C4-2B (cell line): ENCODE measurements at regions not wholly inside any gene's neighbourhood (a gene's known extent, or its start where the extent isn't known, plus 50 kb on each side); places are given as distances from the start of the nearest gene placed in this dataset.

Source experiments
- ZFX ChIP-seq: fragments of 450-650 bp; IDR thresholded peaks from 2 replicates; pipeline ENCODE4 v1.6.1; 2017
- TF ChIP-seq, protein P1 (sequence below): fragments of 450-650 bp; conservative IDR thresholded peaks from 2 replicates; pipeline ENCODE4 v1.5.1; 2017; ENCODE audit warnings: mild to moderate bottlenecking

- TF ChIP-seq, protein P1, sequence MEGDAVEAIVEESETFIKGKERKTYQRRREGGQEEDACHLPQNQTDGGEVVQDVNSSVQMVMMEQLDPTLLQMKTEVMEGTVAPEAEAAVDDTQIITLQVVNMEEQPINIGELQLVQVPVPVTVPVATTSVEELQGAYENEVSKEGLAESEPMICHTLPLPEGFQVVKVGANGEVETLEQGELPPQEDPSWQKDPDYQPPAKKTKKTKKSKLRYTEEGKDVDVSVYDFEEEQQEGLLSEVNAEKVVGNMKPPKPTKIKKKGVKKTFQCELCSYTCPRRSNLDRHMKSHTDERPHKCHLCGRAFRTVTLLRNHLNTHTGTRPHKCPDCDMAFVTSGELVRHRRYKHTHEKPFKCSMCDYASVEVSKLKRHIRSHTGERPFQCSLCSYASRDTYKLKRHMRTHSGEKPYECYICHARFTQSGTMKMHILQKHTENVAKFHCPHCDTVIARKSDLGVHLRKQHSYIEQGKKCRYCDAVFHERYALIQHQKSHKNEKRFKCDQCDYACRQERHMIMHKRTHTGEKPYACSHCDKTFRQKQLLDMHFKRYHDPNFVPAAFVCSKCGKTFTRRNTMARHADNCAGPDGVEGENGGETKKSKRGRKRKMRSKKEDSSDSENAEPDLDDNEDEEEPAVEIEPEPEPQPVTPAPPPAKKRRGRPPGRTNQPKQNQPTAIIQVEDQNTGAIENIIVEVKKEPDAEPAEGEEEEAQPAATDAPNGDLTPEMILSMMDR, result no peak
- no peak for TF ChIP-seq ZFX
Observed at GRCh38 chr4:111027526-111027925, 404.6 kb upstream of the PITX2 start.
